ENCODE measurements at regions not wholly inside any gene's neighbourhood (a gene's known extent, or its start where the extent isn't known, plus 50 kb on each side); places are given as distances from the start of the nearest gene placed in this dataset.

DNA sequence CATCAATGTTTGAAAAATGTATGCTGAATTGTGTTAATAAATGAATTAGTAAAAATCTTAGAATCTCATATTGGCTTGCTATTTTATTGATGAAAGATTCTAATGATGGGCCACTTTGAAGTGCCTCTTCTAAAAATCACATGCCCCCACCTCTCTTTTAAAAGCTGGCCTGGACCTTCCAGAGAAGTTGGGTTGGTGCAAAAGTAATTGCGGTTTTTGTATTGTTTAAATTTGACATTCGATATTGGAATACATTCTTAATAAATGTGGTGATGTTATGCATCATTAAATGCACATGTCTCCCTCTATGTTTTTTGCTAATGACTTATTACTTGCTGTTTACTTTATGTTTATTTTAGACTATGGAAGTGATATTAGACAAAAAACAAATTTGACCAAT lies 314.6 kb upstream of the C16orf82 start:
- TF ChIP-seq YY1 (IDR thresholded peaks at IDR 0.05; ENCODE audit: insufficient read depth, insufficient read length): no peak
- TF ChIP-seq ZNF274 (IDR thresholded peaks at IDR 0.05; ENCODE audit: low read depth, low read length): no peak
- no peak for TF ChIP-seq SUZ12 (IDR thresholded peaks at IDR 0.05; ENCODE audit: extremely low read depth, insufficient read depth, insufficient read length)

Data from NT2/D1 (cell line).